Activated CD4-positive, CD25-positive, alpha-beta regulatory T cell treated with anti-CD3 and anti-CD28 coated beads, Interleukin-2, amount 50 U/mL, for 24 hours (primary cell): ENCODE measurements at regions not wholly inside any gene's neighbourhood (a gene's known extent, or its start where the extent isn't known, plus 50 kb on each side); places are given as distances from the start of the nearest gene placed in this dataset.
"Not testable (repeated sequence)": the region's sequence is repeated elsewhere in the genome, so short reads cannot be mapped to it uniquely, and the experiment has no call there.

Experiments used
- ATAC-seq, 2 donors: fragments of 150-1000 bp; cut with Tn5 transposase; one replicate each; pipeline ENCODE4 v1.10.0; 2021; ENCODE audit warnings: mild to moderate bottlenecking in 1 of 2, moderate library complexity in 1 of 2

DNA sequence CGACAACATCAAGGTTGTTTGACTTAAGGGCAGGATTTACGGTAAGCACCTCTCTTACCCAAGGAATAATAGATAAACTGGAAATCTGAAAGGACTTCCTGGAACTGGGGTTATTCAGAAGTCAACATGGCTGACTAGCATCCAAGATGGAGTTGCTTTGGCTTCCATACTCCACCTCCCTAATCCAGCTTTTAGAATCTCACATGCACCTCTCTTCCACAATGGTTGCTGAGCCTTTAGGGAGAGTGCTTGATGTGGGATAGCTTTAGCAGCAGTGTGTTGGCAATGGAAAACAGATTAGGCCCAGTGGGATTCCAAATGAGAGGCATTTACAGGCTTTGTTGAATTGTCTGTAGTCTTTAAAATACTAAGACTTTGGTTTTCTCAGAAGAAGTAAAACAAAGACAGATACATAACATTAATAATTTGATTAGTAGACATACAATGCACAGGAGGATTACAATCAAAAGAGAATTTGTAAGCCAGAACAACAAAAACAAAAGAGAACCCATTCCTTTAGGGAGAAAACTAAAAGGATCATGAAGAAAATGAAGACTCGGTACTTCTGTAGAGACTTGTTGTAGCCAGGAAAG lies 222.0 kb downstream of the HS3ST3B1 start:
- ATAC-seq, result no peak

DNA sequence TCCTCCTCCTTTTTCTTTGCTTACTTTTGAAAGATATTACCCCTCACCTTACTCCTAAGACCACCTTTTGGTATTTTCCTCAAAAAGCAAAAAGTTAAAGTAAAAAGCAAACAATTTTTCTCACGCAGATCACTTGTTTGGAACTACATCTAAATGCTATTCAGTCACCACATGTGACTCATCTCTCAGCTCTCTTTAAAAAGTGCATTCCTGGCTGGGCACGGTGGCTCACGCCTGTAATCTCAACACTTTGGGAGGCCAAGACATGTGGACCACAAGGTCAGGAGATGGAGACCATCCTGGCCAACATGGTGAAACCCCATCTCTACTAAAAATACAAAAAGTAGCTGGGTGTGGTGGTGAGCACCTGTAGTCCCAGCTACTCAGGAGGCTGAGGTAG lies 218.0 kb downstream of the HS3ST3B1 start:
- not testable (repeated sequence) for ATAC-seq

DNA sequence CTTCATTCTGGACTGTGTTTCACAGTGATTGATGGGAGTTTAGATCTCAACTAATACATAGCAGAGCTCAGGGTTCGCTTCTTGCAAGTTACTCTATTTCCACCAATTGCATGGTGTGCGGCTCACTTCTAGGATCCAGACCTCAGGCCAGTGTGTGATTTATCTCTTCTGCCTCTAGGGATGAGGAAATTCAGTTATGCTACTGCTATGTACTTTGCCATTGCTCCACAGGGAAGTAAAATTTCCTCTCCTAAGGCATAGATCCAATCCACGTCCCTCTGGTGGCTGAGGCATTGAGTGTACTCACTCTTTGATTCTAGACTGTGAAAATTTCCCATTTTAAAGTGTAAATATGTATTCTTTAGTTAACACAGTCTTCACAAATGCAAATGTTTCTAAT lies 214.1 kb downstream of the HS3ST3B1 start:
- ATAC-seq, result no peak

DNA sequence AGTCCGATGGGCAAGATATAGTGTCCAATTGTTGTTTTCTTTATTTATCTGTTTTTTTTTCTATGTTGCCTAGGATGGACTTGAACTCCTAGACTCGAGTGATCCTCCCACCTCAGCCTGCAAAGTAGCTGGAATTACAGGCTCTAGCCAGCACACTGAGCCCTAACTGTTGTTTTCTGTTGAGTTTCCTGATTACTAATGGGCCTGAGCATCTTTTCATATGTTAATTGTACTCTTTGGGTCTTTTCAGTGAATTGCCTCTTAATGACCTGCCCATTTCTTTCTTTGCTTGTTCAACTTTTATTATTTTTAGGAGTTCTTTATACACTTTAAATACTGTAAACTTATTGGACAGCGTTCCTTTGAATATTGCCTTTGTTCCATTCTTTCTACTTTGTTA lies 213.0 kb downstream of the HS3ST3B1 start:
- ATAC-seq, result no peak

DNA sequence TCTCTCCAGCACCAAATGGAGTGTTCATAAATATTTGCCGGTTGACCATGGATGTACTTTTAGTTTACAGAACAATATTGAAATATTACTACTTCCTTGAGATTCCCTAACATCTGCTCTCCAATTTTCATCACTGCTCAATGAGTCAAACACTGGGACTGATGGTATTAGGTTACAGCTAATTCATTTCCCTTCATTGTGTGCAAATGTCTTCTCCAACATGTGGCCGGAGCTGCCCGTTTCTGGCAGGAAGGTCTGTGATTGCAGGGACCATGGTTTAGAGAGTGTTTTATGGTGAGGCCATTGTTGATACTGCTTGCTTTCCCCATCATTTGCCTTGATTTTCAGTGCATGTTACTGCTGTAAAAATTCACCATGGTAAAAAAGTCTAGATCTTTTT lies 209.3 kb downstream of the HS3ST3B1 start:
- no peak for ATAC-seq

DNA sequence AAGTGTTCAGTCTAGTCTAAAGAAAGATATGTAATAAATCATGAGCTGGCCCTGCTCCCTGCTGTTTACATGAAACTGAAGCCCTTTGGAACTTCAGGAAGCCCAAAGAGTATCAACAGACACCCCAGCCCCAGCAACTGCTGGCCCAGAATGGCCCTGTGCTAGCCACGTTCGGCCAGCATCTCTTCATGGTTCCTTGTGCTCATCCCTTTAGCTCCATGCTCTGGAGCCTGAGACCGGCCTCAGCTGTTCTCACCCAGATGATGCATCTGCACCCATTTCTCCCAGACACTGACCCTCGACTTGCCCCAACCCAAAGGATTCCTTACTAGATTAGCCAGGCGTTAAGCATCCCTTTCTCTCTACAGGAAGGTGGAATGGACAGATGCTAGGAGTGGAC lies 207.3 kb downstream of the HS3ST3B1 start:
- no peak for ATAC-seq

DNA sequence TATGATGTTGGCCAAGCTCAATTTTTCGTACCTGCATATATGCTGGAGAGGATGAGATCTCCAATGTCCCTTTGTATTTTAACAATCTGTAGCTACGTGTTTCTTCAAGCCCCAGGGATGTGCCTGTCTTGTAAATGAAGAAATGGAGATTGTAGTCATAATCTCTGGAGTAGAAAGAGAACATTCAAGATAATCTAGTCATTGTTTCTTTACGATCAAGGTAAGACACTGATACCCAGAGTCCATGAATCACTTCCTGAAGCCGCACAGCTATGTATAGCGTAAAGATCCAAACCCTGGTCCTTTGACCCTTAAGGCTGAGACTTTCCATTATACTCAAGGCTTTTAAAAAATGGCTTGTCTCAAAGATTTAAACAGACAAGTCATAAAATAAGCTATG lies 205.5 kb downstream of the HS3ST3B1 start:
- ATAC-seq, result no peak

DNA sequence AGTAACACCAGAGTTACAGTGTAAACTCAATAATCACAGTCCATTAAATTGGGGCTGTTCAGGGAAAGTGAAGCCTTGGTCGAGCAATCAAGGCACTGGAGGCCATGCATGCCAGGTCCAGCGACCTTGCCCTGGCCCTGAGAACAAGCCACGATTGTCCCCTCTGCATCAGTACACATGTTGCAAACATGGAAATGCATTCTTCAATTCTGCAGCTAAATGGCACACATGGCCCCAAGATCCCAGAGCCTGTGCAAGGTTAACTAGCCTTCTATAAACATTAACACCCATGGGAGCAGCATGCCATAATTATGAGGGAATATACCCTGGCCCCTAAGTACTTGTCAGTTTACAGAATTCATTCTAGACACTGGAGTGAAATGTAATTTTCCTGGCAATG lies 204.7 kb downstream of the HS3ST3B1 start:
- no peak for ATAC-seq

DNA sequence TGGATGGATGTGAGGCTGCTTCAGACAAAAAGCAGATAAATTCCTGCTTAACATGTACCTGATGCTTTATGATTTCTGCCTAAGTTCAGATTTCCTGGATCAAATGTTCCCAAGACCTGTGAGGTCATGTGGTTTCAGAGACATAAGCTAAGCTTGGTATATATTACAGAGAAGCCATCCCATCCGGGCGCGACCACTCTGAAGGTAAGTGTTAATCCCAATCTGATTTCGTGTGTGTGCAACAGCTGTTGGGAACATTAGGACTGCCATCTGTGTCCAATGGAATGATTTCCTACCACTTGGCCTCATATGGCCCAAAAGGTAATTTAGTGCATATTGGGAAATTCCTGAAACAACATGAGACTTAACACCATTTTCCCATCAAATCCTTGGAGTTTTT lies 199.1 kb downstream of the HS3ST3B1 start:
- no peak for ATAC-seq

DNA sequence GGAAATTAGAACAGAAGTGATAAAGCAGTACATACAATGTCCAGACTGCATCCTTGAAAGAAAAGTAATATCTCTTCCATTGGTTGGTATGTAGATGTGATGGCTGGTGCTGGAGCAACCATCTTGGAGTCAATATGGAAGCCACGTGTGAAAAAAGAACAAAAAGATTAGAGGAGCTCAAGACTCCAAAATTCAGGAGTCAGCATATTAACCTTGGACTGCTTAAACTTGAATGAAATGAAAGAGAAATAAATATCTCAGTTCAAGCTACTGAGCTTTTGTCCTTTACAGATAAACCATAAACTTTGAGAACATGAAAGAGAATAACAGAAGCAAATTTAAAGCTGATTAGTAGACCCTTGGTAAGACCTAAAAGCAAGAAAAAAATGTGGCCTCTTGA lies 197.9 kb downstream of the HS3ST3B1 start:
- ATAC-seq, result no peak

DNA sequence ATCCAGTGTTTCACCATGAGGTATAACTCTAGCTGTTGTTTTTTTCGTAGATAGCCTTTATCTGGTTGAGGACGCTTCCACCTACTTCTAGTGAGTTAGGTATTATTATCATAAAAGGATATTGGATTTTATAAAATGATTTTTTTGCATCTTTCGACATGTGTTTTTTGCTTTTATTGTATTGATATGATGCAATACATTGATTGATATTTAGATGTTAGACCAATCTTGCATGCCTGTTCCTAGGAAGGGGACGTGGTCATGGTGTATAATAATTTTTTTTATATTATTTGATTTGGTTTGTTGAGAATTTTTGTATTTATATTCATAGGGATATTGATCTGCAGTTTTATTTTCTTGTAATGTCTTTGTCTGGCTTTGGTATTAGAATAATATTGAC lies 193.3 kb downstream of the HS3ST3B1 start:
- ATAC-seq, result no peak

DNA sequence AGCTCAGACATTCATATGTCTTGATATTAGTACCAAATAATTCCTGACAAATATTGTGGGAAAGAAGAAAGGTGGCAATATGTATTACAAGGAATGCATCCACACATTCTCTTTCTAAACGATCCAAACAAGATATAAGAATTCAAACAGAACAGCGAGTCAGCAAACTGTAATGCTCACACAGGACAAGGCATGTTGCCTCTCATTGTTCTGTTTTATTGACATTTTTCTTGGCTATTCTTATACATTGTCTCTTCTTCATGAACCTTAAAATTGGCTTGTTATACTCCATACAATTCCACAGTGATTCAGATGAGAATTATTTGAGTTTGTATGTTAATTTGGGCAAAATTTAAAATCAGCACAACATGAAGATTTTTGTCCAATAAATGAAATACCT lies 189.1 kb downstream of the HS3ST3B1 start:
- ATAC-seq, result no peak

DNA sequence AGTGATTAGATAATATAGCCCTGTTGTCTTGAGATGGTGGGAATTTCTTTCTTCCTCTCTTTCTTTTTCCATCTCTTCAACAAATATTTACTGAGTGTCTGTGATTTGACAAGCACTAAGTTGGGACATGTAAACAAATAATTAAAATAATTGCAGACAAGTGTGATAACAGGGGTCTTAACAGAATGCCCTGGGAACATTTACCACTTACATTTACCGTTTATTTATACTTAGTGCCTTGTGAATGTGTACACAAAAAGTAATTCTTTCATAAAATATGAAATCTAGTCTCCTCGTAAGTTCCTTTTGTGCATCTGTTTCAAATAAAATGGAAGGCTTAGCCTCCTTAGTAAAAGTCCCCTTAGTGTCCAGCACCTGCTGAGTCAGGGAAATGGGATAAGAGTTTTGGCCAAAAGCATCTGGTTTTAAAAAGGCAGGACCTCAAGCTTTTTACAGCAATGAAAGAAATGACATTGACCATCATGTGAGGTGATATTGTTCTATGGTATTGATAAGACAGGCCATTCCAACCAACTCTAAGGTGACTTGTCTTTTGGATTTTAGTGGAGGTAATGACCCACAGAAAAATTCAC lies 188.2 kb downstream of the HS3ST3B1 start:
- ATAC-seq, result no peak

DNA sequence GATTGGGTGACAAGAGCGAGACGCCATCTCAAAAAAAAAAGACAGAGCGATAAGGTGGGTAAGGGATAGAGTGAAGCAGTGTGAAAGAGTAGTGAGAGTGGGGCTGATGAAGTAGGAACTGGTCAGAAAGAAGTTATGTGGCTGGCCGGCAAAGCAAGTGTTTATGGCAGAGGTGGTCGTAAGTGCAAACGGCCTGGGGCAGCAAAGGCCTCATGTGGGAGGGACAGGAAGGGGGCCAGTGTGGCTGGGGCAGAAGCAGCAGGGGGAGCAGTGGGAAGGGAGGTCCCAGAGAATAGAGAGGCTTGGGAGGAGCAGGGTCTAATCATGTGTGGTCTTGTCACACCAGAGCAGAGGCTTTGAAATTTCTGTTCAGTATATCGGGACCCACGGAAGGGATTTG lies 186.2 kb downstream of the HS3ST3B1 start:
- no peak for ATAC-seq

DNA sequence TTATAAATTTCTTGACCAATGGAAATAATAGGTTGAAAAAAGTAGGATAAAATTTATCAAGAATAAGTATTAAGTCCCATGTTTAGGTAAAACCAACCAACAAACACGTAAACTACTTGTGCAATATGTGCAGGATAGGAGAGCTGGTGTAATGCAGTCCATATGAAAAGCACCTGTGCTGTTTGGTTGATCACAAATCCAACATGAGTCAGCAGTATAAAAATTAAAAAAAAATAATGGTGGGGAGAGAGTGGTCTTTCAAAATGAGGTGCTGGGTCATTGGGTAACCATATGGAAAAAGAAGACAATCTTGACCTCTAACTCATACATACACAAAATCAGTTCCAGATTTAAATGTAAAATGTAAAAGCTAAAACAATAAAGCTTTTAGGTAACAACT lies 181.8 kb downstream of the HS3ST3B1 start:
- no peak for ATAC-seq

DNA sequence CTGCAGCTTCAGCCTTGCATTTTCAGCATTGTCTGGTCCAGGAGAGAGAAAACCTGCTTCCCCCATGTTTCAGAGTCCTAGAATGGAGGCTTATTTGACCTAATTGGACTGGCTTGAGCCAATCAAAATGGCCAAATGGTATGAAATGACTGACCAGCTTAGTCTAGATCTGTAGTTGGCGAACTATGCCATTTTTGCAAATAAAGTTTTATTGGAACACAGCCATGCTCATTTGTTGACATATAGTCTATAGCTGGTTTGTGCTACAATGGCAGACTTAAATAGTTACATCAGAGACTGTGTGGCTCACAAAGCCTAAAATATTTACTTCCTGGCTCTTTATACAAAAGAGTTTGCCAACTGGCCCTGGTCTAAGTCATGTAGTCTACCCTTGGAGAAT lies 180.8 kb downstream of the HS3ST3B1 start:
- ATAC-seq, result no peak

DNA sequence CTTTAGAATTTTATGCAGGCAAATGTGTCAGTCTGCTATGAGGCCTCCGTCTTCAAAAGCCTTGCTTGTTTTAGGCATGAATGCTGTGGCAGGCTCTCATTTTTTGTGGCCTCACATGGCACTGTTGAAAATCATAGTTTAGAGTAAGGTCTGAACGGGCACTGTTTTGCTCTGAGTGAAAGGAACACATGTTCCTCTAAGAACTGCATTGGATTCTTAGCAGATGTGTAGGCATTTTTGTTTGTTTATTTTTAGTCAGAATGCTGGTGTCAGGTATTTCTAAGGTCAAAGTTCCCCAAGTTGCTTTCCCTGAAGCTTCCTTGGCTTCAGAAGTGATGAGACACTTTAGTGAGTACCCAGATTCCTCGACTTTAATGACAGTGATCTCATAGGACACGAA lies 173.7 kb downstream of the HS3ST3B1 start:
- no peak for ATAC-seq

DNA sequence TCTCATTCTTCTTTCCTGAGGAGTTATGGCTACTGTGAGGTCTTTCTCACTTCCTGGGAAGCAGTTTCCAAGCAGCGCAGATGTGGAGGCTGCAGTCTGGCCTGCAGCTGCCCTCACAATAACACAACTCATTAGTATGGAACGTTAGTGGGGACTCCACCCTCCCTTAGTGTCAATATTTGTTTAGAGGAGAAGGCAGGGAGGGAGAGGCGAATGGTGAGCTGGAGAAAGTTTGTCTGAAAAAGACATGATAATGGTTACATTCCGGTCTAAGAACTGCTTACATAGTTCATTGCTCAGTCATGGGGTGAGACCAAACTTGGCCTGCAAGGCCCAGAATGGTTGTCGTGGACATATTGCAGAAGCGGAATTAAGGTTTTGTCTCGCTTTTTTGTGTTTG lies 170.2 kb downstream of the HS3ST3B1 start:
- ATAC-seq, result no peak

DNA sequence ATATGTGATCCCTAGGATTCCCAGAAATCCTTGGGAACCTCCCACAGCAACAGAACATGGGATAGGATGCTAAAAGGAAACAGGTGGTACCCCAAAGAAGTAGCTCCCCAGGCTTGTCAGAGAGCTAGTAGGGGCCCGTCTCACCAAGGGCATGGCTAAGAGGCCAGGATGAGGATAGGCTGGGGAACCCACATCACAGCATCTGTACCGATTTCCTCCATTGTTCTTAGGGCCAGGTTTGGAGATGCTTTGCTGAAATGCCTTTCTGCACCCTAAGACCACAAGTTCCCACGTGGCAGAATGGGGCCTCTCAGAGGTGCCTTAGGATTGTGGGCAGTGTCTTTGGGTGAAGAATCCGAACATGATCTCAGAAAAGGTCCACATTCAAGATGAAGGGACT lies 169.5 kb downstream of the HS3ST3B1 start:
- ATAC-seq, result no peak

DNA sequence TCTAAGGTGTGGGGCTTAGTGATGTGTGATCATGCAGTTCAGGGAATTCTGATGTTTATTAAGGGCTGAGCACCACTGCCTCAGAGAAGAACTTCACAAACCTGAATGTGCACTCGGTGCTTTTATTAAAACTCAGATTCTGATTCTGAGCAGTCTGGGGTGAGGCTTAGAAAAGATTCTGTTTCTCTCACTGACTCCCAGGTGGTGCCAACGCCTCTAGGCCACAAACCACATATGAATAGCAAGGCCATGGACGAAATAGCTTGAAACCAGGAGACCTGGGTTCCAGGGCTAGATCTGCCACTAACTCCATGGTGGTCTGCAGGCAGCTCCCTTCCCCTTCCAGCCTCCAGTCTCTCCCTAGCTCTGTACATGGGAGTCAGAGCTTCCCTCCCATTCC lies 169.1 kb downstream of the HS3ST3B1 start:
- ATAC-seq, result no peak

DNA sequence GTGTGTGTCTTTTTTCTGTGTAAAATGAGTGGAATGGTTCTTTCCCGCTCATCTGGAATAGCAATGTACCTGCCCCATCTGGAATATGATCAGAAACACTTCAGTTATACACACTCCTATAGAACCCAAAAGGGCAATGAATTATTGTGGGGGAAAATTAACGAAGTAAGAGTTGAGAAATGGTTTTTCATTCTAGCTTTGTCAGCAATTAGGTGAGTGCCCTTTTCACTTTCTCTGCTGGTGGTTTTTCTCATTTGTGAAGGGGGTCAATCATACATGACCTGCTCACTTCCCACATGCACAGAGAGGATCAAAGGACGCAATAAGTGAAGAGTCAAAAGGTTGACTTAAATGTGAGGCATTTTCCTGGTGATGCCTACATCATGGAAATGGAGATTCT lies 168.0 kb downstream of the HS3ST3B1 start:
- ATAC-seq, result no peak

DNA sequence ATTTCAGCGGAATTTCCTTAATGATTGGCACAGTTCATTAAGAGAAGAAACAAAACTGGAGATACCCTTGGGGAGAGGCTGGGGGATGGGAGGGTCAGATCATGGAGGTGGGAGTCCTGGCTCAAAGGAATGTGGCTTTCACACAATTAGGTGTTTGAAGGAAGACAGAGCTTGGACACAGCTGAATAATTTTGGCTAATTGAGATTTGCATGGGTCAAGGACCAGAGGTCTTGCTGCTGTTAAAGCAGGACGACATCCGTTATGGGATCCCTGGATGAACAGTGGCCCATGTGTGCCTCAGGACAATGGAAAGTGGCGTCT lies 160.3 kb downstream of the HS3ST3B1 start:
- ATAC-seq, result no peak

DNA sequence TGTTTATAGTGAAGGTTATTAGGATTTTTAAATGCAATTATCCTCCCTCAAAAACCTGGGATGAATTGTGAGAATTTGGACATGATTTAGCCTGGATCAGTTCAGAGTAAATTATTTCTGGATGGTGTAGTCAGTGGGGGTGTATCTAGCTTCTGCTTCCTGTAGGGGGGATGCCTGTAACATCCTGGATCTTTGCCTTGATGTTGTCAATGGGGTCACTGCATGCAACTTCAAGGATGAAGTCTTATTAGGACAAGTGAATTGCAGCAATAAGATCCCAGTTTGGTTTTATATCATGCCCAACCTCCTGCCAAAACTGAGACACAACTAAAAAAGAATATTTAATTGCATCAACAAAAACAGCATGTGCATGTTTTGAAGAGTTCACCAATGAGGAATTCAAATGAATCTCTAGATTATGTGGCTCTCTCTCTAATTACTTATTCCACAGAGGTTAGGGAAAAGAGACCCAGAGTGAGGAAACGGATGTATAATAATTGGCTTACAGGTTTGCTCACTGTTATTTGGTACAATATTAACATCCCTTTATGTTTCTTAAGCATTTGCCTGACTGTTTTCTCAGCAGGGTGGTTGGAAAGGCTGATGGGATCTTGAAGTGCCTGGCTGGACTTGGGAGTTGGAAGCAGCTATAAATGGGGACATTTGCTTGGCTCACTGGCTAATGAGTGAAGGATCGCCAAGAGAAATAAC lies 159.8 kb downstream of the HS3ST3B1 start:
- no peak for ATAC-seq

DNA sequence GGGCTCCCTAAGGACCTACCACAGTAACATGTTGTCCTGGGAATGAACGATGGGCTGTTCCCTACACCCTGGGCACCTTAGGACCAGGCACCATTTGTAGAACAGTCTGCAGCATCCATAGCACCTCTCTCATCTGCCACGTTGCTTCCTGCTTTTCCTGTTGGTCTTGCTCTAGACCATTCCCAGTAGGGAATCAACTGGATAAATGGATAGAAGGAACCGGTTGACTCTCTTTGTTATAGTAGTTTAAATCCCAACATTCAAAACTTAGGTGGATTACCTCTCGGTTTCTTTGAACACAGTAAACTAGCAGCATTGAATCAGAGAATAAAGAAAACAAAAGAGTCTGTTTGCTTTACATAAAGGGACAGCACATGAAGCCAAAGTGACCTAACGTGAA lies 159.1 kb downstream of the HS3ST3B1 start:
- ATAC-seq, result no peak

DNA sequence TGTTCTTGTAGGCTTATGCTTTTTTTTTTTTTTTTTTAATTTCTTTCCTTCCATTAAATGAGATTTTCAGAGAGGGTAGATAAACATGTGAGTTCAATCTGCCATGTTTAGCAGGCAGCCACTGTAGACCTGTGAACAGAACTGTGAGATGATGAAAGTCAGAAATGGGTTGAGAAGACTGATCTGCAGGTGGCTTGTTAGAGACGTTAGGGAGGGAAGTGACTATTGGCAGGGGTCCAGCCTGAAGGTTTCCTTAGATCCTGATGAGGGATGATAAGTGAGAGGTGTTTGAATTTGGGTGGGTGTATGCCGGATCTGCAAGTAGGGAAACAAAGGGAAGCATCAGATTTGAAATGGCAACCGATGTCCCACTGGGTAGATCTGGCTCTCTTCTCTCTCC lies 157.8 kb downstream of the HS3ST3B1 start:
- no peak for ATAC-seq
